IMR-90 (cell line): ENCODE measurements at regions not wholly inside any gene's neighbourhood (a gene's known extent, or its start where the extent isn't known, plus 50 kb on each side); places are given as distances from the start of the nearest gene placed in this dataset.

Experiments
- ATAC-seq: fragments of 200-7000 bp; cut with Tn5 transposase; 2 replicates; pipeline ENCODE4 v1.9.1; 2020; ENCODE audit warnings: low read depth, mild to moderate bottlenecking, moderate library complexity
- BruUV-seq: library from RNA; stranded (reverse); fragments of 400-500 nt; replicated peaks from 2 replicates; lab custom pipeline; 2021; lab: Mats Ljungman, UMichigan
- CTCF ChIA-PET: fragments of 300-600 bp; formaldehyde crosslinking; extraction: SDS; loops from one replicate; lab custom pipeline; 2021; ENCODE audit warnings: antibody characterized with exemption; lab: Yijun Ruan, JAX
- POLR2A ChIA-PET: fragments of 300-600 bp; sonication (Branson Sonifier 250); formaldehyde crosslinking; loops from one replicate; lab custom pipeline; 2022; ENCODE audit warnings: antibody characterized with exemption; ENCODE audit not compliant: unreplicated experiment; lab: Charles Lee
- DNase-seq: peaks from one replicate; pipeline ENCODE4 v3.0.0; 2013
- H2AFZ ChIP-seq: replicated peaks from 2 replicates; pipeline ENCODE3; 2013; ENCODE audit warnings: low read length, mild to moderate bottlenecking; ENCODE audit not compliant: poor library complexity
- H2AK5ac ChIP-seq: 2 replicates; pipeline ENCODE4 v1.6.1; 2013; ENCODE audit warnings: low read depth, low read length, inconsistent platforms
- H2AK9ac ChIP-seq: replicated peaks from 2 replicates; pipeline ENCODE3; 2013; ENCODE audit warnings: mild to moderate bottlenecking, low read depth, low read length, moderate library complexity; ENCODE audit not compliant: poor library complexity
- H2BK120ac ChIP-seq: 2 replicates; pipeline ENCODE4 v1.6.1; 2013; ENCODE audit warnings: low read depth, low read length, inconsistent platforms
- H2BK15ac ChIP-seq: 3 replicates; pipeline ENCODE4 v1.6.1; 2013; ENCODE audit warnings: low read depth, low read length, inconsistent platforms
- H2BK20ac ChIP-seq: 2 replicates; pipeline ENCODE4 v1.6.1; 2013; ENCODE audit warnings: low read depth, mild to moderate bottlenecking, inconsistent platforms, low read length, moderate library complexity
- H2BK5ac ChIP-seq: 2 replicates; pipeline ENCODE4 v1.6.1; 2013; ENCODE audit warnings: mild to moderate bottlenecking, low read depth, low read length, inconsistent platforms; ENCODE audit not compliant: poor library complexity, severe bottlenecking
- H3K14ac ChIP-seq: replicated peaks from 2 replicates; pipeline ENCODE4 v1.6.1; 2013; ENCODE audit warnings: low read depth, low read length, inconsistent platforms
- H3K18ac ChIP-seq: 2 replicates; pipeline ENCODE4 v1.6.1; 2013; ENCODE audit warnings: low read depth, low read length, control low read depth
- H3K23ac ChIP-seq: 2 replicates; pipeline ENCODE4 v1.6.1; 2013; ENCODE audit warnings: low read depth, low read length, inconsistent platforms
- H3K27ac ChIP-seq: 2 replicates; pipeline ENCODE4 v1.5.1; 2013; ENCODE audit warnings: mild to moderate bottlenecking, control low read depth, low read length; ENCODE audit not compliant: insufficient read depth
- H3K27me3 ChIP-seq: 2 replicates; pipeline ENCODE4 v1.6.1; 2013; ENCODE audit warnings: low read length; ENCODE audit not compliant: control insufficient read depth, insufficient read depth
- H3K36me3 ChIP-seq: 2 replicates; pipeline ENCODE4 v1.6.1; 2013; ENCODE audit warnings: low read length, mixed read lengths; ENCODE audit not compliant: control insufficient read depth, insufficient read depth
- H3K4ac ChIP-seq: 2 replicates; pipeline ENCODE4 v1.6.1; 2013; ENCODE audit warnings: low read depth, low read length, inconsistent platforms
- H3K4me1 ChIP-seq: 2 replicates; pipeline ENCODE4 v1.6.1; 2013; ENCODE audit warnings: low read length, mixed read lengths; ENCODE audit not compliant: control insufficient read depth, insufficient read depth
- H3K4me2 ChIP-seq: 2 replicates; pipeline ENCODE4 v1.6.1; 2013; ENCODE audit warnings: low read depth, mild to moderate bottlenecking, control low read depth, low read length, moderate library complexity
- H3K4me3 ChIP-seq: 2 replicates; pipeline ENCODE4 v1.5.1; 2013; ENCODE audit warnings: low read depth, mild to moderate bottlenecking, control low read depth, low read length, moderate library complexity; ENCODE audit not compliant: insufficient read depth
- H3K56ac ChIP-seq: 2 replicates; pipeline ENCODE4 v1.6.1; 2013; ENCODE audit warnings: low read length, inconsistent platforms; ENCODE audit not compliant: insufficient read depth; ENCODE audit errors: extremely low read depth
- H3K79me1 ChIP-seq, 2 experiments: 2 replicates each; pipeline ENCODE4 v1.6.1; 2013; ENCODE audit warnings: low read length in 2 of 2, inconsistent platforms in 1 of 2, low read depth in 1 of 2
- H3K9ac ChIP-seq: 2 replicates; pipeline ENCODE4 v1.6.1; 2013; ENCODE audit warnings: low read depth, low read length, control low read depth
- H3K9me1 ChIP-seq: 2 replicates; pipeline ENCODE4 v1.6.1; 2013; ENCODE audit warnings: low read length, inconsistent platforms; ENCODE audit not compliant: insufficient read depth
- H3K9me3 ChIP-seq: 2 replicates; pipeline ENCODE4 v1.6.1; 2013; ENCODE audit warnings: low read length; ENCODE audit not compliant: control insufficient read depth, insufficient read depth
- H4K20me1 ChIP-seq: 2 replicates; pipeline ENCODE4 v1.6.1; 2013; ENCODE audit warnings: low read length, inconsistent platforms; ENCODE audit not compliant: insufficient read depth
- H4K5ac ChIP-seq: 2 replicates; pipeline ENCODE4 v1.6.1; 2013; ENCODE audit warnings: mild to moderate bottlenecking, low read depth, low read length, control low read depth
- H4K8ac ChIP-seq, 2 experiments: 2 replicates each; pipeline ENCODE4 v1.6.1; 2013; ENCODE audit warnings: low read depth in 2 of 2, low read length in 2 of 2, control low read depth in 1 of 2, inconsistent platforms in 1 of 2
- H4K91ac ChIP-seq: 2 replicates; pipeline ENCODE4 v1.6.1; 2013; ENCODE audit warnings: low read depth, low read length, inconsistent platforms; ENCODE audit not compliant: insufficient read depth
- BHLHE40 ChIP-seq: fragments of 150-350 bp; IDR thresholded peaks from 2 replicates; pipeline ENCODE4 v1.6.1; 2016; ENCODE audit warnings: mild to moderate bottlenecking, low read depth, low read length
- CEBPB ChIP-seq: IDR thresholded peaks from 2 replicates; pipeline ENCODE4 v1.6.1; 2012; ENCODE audit warnings: low read depth, low read length, improper control_type of control experiment
- CHD1 ChIP-seq: IDR thresholded peaks from 2 replicates; pipeline ENCODE4 v1.6.1; 2012; ENCODE audit warnings: low read depth, low read length, improper control_type of control experiment
- MAFK ChIP-seq: IDR thresholded peaks from 2 replicates; pipeline ENCODE4 v1.6.1; 2012; ENCODE audit warnings: low read depth, low read length, improper control_type of control experiment
- MXI1 ChIP-seq: IDR thresholded peaks from 2 replicates; pipeline ENCODE4 v1.6.1; 2012; ENCODE audit warnings: low read depth, mild to moderate bottlenecking, low read length, moderate library complexity, borderline replicate concordance
- NFE2L2 ChIP-seq: fragments of 150-350 bp; IDR thresholded peaks from 2 replicates; pipeline ENCODE4 v1.6.1; 2016; ENCODE audit warnings: low read depth, mild to moderate bottlenecking, low read length
- POLR2A ChIP-seq: IDR thresholded peaks from 2 replicates; pipeline ENCODE4 v1.6.1; 2012; ENCODE audit warnings: mild to moderate bottlenecking, low read depth, low read length
- RAD21 ChIP-seq: IDR thresholded peaks from 2 replicates; pipeline ENCODE4 v1.6.1; 2012; ENCODE audit warnings: low read length, improper control_type of control experiment
- RCOR1 ChIP-seq: IDR thresholded peaks from 2 replicates; pipeline ENCODE4 v1.6.1; 2012; ENCODE audit warnings: mild to moderate bottlenecking, low read length, improper control_type of control experiment; ENCODE audit not compliant: insufficient replicate concordance
- RFX5 ChIP-seq: IDR thresholded peaks from 2 replicates; pipeline ENCODE4 v1.8.0; 2012; ENCODE audit warnings: low read depth, mild to moderate bottlenecking, low read length, moderate library complexity
- SMC3 ChIP-seq: fragments of 150-350 bp; IDR thresholded peaks from 2 replicates; pipeline ENCODE4 v1.6.1; 2016; ENCODE audit warnings: low read depth, mild to moderate bottlenecking, antibody characterized with exemption, low read length, moderate library complexity
- USF2 ChIP-seq: fragments of 150-350 bp; IDR thresholded peaks from 2 replicates; pipeline ENCODE4 v1.6.1; 2017; ENCODE audit warnings: mild to moderate bottlenecking, antibody characterized with exemption, low read length, low read depth
- WGBS, 2 experiments: methylation state at CpG; one replicate each; pipeline versions ENCODE4 v1.1.5 to v1.1.7; 2013; ENCODE audit warnings: missing lambda C conversion rate in 2 of 2; ENCODE audit not compliant: insufficient read length in 1 of 2; ENCODE audit errors: extremely low coverage in 2 of 2; 5-methylcytosine and 5-hydroxymethylcytosine counted together
- dilution Hi-C: fragments of 300-500 bp; cut with HindIII; formaldehyde crosslinking; loops from one replicate; pipeline ENCODE4 v1.14.3; 2018; ENCODE audit warnings: low sequenced_read_pairs; ENCODE audit not compliant: unreplicated experiment
- in situ Hi-C: fragments of 300-500 bp; cut with MboI; formaldehyde crosslinking; loops from 3 replicates; pipeline ENCODE4 v1.14.3; 2019; ENCODE audit warnings: low sequenced_read_pairs, inconsistent platforms, mixed read lengths
- intact Hi-C: fragments of 100-400 bp; cut with micrococcal nuclease; formaldehyde crosslinking; loops from 2 replicates; pipeline ENCODE4 v1.10.0; 2022
- TF ChIP-seq, protein P1 (sequence below): fragments of 150-350 bp; IDR thresholded peaks from 2 replicates; pipeline ENCODE4 v1.6.1; 2016; ENCODE audit warnings: low read depth, mild to moderate bottlenecking, low read length, moderate library complexity, borderline replicate concordance
- TF ChIP-seq, protein P2 (sequence below): conservative IDR thresholded peaks from 2 replicates; pipeline ENCODE4 v1.5.1; 2012; ENCODE audit warnings: mild to moderate bottlenecking, low read depth, low read length, improper control_type of control experiment

DNA sequence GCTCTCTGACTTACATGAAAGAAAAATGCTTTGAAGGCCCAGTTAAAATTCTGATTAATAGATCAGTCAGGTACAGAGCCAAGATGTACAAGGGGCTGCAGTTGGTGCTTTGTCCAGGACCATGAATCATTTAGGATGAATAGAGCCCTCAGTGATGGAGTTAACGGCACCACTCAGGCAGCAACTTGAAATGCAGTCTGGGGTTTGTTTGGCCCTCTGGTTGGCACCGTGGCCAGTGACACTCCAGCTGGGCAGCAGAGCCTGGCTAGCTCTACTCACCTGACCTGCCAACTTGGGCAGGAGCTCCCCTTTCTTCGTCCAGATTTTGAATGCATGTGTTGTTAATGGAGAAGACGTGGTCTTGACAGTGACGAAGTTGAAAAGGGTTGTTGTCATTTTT, 493.0 kb upstream of the ACVR2A start:
- H3K4ac ChIP-seq = no peak overlapping the region
- no peak overlapping the region for H3K4me3 ChIP-seq
- TF ChIP-seq NFE2L2 (no peak), CEBPB (no peak), CHD1 (no peak), RAD21 (no peak), SMC3 (no peak), MAFK (no peak), POLR2A (no peak), MXI1 (no peak), USF2 (no peak), BHLHE40 (no peak), RFX5 (no peak), RCOR1 (no peak)
- TF ChIP-seq, protein P1, sequence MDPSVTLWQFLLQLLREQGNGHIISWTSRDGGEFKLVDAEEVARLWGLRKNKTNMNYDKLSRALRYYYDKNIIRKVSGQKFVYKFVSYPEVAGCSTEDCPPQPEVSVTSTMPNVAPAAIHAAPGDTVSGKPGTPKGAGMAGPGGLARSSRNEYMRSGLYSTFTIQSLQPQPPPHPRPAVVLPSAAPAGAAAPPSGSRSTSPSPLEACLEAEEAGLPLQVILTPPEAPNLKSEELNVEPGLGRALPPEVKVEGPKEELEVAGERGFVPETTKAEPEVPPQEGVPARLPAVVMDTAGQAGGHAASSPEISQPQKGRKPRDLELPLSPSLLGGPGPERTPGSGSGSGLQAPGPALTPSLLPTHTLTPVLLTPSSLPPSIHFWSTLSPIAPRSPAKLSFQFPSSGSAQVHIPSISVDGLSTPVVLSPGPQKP = no peak
- TF ChIP-seq, protein P2, sequence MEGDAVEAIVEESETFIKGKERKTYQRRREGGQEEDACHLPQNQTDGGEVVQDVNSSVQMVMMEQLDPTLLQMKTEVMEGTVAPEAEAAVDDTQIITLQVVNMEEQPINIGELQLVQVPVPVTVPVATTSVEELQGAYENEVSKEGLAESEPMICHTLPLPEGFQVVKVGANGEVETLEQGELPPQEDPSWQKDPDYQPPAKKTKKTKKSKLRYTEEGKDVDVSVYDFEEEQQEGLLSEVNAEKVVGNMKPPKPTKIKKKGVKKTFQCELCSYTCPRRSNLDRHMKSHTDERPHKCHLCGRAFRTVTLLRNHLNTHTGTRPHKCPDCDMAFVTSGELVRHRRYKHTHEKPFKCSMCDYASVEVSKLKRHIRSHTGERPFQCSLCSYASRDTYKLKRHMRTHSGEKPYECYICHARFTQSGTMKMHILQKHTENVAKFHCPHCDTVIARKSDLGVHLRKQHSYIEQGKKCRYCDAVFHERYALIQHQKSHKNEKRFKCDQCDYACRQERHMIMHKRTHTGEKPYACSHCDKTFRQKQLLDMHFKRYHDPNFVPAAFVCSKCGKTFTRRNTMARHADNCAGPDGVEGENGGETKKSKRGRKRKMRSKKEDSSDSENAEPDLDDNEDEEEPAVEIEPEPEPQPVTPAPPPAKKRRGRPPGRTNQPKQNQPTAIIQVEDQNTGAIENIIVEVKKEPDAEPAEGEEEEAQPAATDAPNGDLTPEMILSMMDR = no peak
- H2BK15ac ChIP-seq = no peak overlapping the region
- no peak overlapping the region for H4K5ac ChIP-seq
- H3K27ac ChIP-seq = no peak overlapping the region
- H2BK20ac ChIP-seq = no peak overlapping the region
- no peak overlapping the region for H2AK5ac ChIP-seq
- no peak overlapping the region for H4K8ac ChIP-seq
- no peaks in the 10 kb centered on the region for H4K20me1 ChIP-seq
- intact Hi-C loops (no loop called here), dilution Hi-C loops (no loop called here), in situ Hi-C loops (no loop called here)
- 80% methylated on average over 1 of the region's 5 CpGs; no CpG with 5 or more reads in 1 of the 2 experiments for WGBS, 2 experiments
- no peak overlapping the region for H3K9ac ChIP-seq
- H2BK120ac ChIP-seq = no peak overlapping the region
- no peaks in the 10 kb centered on the region for H3K36me3 ChIP-seq
- ATAC-seq (no peak), DNase-seq (no peak)
- BruUV-seq = no TSS peak
- H3K79me1 ChIP-seq = no peaks in the 10 kb centered on the region
- H3K23ac ChIP-seq = no peak overlapping the region
- ChIA-PET CTCF (no interaction called here), POLR2A (no interaction called here)
- no peak overlapping the region for H3K14ac ChIP-seq
- no peak overlapping the region for H3K4me2 ChIP-seq
- no peaks in the 10 kb centered on the region for H3K27me3 ChIP-seq
- no peaks in the 10 kb centered on the region; the same call in 1 of the 2 replicates for H3K9me3 ChIP-seq
- H3K9me1 ChIP-seq = no peaks in the 10 kb centered on the region
- no peak overlapping the region for H2AFZ ChIP-seq
- no peak overlapping the region for H3K18ac ChIP-seq
- no peak overlapping the region for H4K91ac ChIP-seq
- no peak overlapping the region for H2BK5ac ChIP-seq
- no peak overlapping the region for H3K56ac ChIP-seq
- no peak overlapping the region for H2AK9ac ChIP-seq
- no peaks in the 10 kb centered on the region for H3K4me1 ChIP-seq
